CD4-positive, alpha-beta T cell (primary cell): ENCODE measurements at regions not wholly inside any gene's neighbourhood (a gene's known extent, or its start where the extent isn't known, plus 50 kb on each side); places are given as distances from the start of the nearest gene placed in this dataset.

Experiments
- ATAC-seq: fragments of 200-7000 bp; cut with Tn5 transposase; one replicate; pipeline ENCODE4 v1.10.0; 2022; ENCODE audit warnings: mild to moderate bottlenecking; ENCODE audit not compliant: poor library complexity
- CTCF ChIA-PET: fragments of 350-600 bp; sonication (Branson Sonifier 250); formaldehyde crosslinking; loops from one replicate; lab custom pipeline; 2021; ENCODE audit warnings: antibody characterized with exemption, inconsistent platforms; lab: Charles Lee
- POLR2A ChIA-PET: fragments of 350-600 bp; sonication (Branson Sonifier 250); formaldehyde crosslinking; loops from one replicate; lab custom pipeline; 2021; ENCODE audit warnings: antibody characterized with exemption, inconsistent platforms; lab: Charles Lee
- DNase-seq, 14 experiments: peaks; one replicate each; pipeline ENCODE4 v3.0.0-alpha.2; 2013 to 2020; ENCODE audit warnings: mixed read lengths in 2 of 14
- H3K27ac ChIP-seq, 2 donors: one replicate each; pipeline versions ENCODE4 v1.5.1 to v1.7.0; 2013; ENCODE audit warnings: low read length in 2 of 2, low read depth in 1 of 2, mild to moderate bottlenecking in 1 of 2
- H3K27me3 ChIP-seq, 2 experiments: 1 replicate in 1 of 2; 2 replicates in 1 of 2; pipeline versions ENCODE4 v1.6.1 to v1.7.0; 2013; ENCODE audit warnings: low read length in 2 of 2, control low read depth in 1 of 2, mild to moderate bottlenecking in 1 of 2, moderate library complexity in 1 of 2; ENCODE audit not compliant: insufficient read depth in 2 of 2, control insufficient read depth in 1 of 2
- H3K36me3 ChIP-seq: one replicate; pipeline ENCODE4 v1.6.1; 2013; ENCODE audit warnings: low read length, control low read depth; ENCODE audit not compliant: insufficient read depth
- H3K4me1 ChIP-seq: one replicate; pipeline ENCODE4 v1.6.1; 2013; ENCODE audit warnings: low read length, control low read depth; ENCODE audit not compliant: insufficient read depth
- H3K4me3 ChIP-seq: one replicate; pipeline ENCODE4 v1.5.1; 2013; ENCODE audit warnings: mild to moderate bottlenecking, low read length, moderate library complexity
- H3K9me3 ChIP-seq, 2 experiments: 1 replicate in 1 of 2; 2 replicates in 1 of 2; pipeline versions ENCODE4 v1.6.1 to v1.7.0; 2013; ENCODE audit warnings: low read length in 2 of 2, mild to moderate bottlenecking in 2 of 2, control low read depth in 1 of 2, moderate library complexity in 1 of 2; ENCODE audit not compliant: control insufficient read depth in 1 of 2, insufficient read depth in 1 of 2
- H3K27ac Mint-ChIP-seq: one replicate; pipeline ENCODE4 v1.8.0; 2020; ENCODE audit warnings: mixed read lengths
- H3K27me3 Mint-ChIP-seq: one replicate; pipeline ENCODE4 v1.8.0; 2021; ENCODE audit warnings: mixed read lengths
- H3K36me3 Mint-ChIP-seq: one replicate; pipeline ENCODE4 v1.8.0; 2021; ENCODE audit warnings: low read depth, mixed read lengths
- H3K4me1 Mint-ChIP-seq: one replicate; pipeline ENCODE4 v1.8.0; 2021; ENCODE audit warnings: low read depth, mixed read lengths
- H3K4me3 Mint-ChIP-seq: one replicate; pipeline ENCODE4 v1.8.0; 2020; ENCODE audit warnings: mild to moderate bottlenecking, mixed read lengths
- H3K9me3 Mint-ChIP-seq: one replicate; pipeline ENCODE4 v1.8.0; 2020; ENCODE audit warnings: mixed read lengths
- CTCF ChIP-seq: fragments of 200-600 bp; IDR thresholded peaks from one replicate; pipeline ENCODE4 v1.8.0; 2022; ENCODE audit warnings: antibody characterized with exemption, mild to moderate bottlenecking
- intact Hi-C, 2 experiments: fragments of 100-400 bp; cut with DNase I in 1 of 2; cut with micrococcal nuclease in 1 of 2; formaldehyde crosslinking; loops; one replicate each; pipeline versions ENCODE4 v1.15.1 to v1.9.0; 2023 to 2025; cut with DNase I, micrococcal nuclease

- Histone ChIP-seq H3K4me1 (peaks cover 6% of the 10 kb centered on the region), H3K9me3 (peaks cover 0 to 7% of the 10 kb centered on the region in 2 experiments), H3K36me3 (no peaks in the 10 kb centered on the region), H3K27ac (no peak overlapping the region), H3K4me3 (no peak overlapping the region), H3K27me3 (peaks cover 23 to 68% of the 10 kb centered on the region in 2 experiments)
- ChIA-PET CTCF (no interaction called here), POLR2A (no interaction called here)
- no peaks in the 10 kb centered on the region for H3K36me3 Mint-ChIP-seq
- no peak for TF ChIP-seq CTCF
- DNase-seq (no peak), ATAC-seq (no peak)
- H3K27ac Mint-ChIP-seq, result no peak overlapping the region
- H3K27me3 Mint-ChIP-seq, result peaks cover 75% of the 10 kb centered on the region
- intact Hi-C loops, result no loop called here
- no peaks in the 10 kb centered on the region for H3K9me3 Mint-ChIP-seq
- peaks cover 11% of the 10 kb centered on the region for H3K4me1 Mint-ChIP-seq
- peak overlapping the region; percentile 20 for H3K4me3 Mint-ChIP-seq
Measured at GRCh38 chr13:94968757-94969086, 256.4 kb upstream of the SOX21 start.

GRCh38 chr13:94968040-94968756 lies 255.9 kb upstream of the SOX21 start:
- peaks cover 27 to 68% of the 10 kb centered on the region in 2 experiments for H3K27me3 ChIP-seq
- POLR2A ChIA-PET, result no interaction called here
- Mint-ChIP-seq H3K27me3 (peaks cover 80% of the 10 kb centered on the region), H3K4me1 (peaks cover 11% of the 10 kb centered on the region), H3K9me3 (no peaks in the 10 kb centered on the region), H3K27ac (no peak overlapping the region), H3K4me3 (no peak overlapping the region), H3K36me3 (no peaks in the 10 kb centered on the region)
- peaks cover 0 to 7% of the 10 kb centered on the region in 2 experiments for H3K9me3 ChIP-seq
- peaks cover 6% of the 10 kb centered on the region for H3K4me1 ChIP-seq
- CTCF ChIA-PET, result no interaction called here
- H3K4me3 ChIP-seq, result no peak overlapping the region
- no peak for ATAC-seq
- TF ChIP-seq CTCF, result no peak
- intact Hi-C loops, result no loop called here
- DNase-seq, result no peak
- no peak overlapping the region for H3K27ac ChIP-seq
- no peaks in the 10 kb centered on the region for H3K36me3 ChIP-seq

GRCh38 chr13:94967183-94968039 lies 255.1 kb upstream of the SOX21 start:
- no peak overlapping the region for H3K4me3 Mint-ChIP-seq

More at GRCh38 chr13:94967183-94968039, 255.1 kb upstream of the SOX21 start:
- H3K9me3 ChIP-seq, result peaks cover 0 to 7% of the 10 kb centered on the region in 2 experiments
- no peak overlapping the region for H3K27ac ChIP-seq
- no peaks in the 10 kb centered on the region for H3K9me3 Mint-ChIP-seq
- H3K27me3 ChIP-seq, result peaks cover 27 to 68% of the 10 kb centered on the region in 2 experiments
- ChIA-PET POLR2A (no interaction called here), CTCF (no interaction called here)
- no peak overlapping the region for H3K27ac Mint-ChIP-seq
- H3K4me1 ChIP-seq, result peaks cover 6% of the 10 kb centered on the region
- ATAC-seq, result no peak
- peak in 1 of 14 experiments; percentile 5 for DNase-seq
- no peak for TF ChIP-seq CTCF
- H3K36me3 ChIP-seq, result no peaks in the 10 kb centered on the region
- intact Hi-C loops, result no loop called here
- H3K4me1 Mint-ChIP-seq, result peaks cover 11% of the 10 kb centered on the region
- H3K4me3 ChIP-seq, result no peak overlapping the region
- H3K27me3 Mint-ChIP-seq, result peaks cover 87% of the 10 kb centered on the region
- H3K36me3 Mint-ChIP-seq, result no peaks in the 10 kb centered on the region
